HCT116 (cell line): ENCODE measurements at regions not wholly inside any gene's neighbourhood (a gene's known extent, or its start where the extent isn't known, plus 50 kb on each side); places are given as distances from the start of the nearest gene placed in this dataset.

Experiments used
- ATAC-seq: fragments of 200-7000 bp; cut with Tn5 transposase; 2 replicates; pipeline ENCODE4 v1.9.1; 2020; ENCODE audit warnings: mild to moderate bottlenecking, moderate library complexity
- BruUV-seq: library from RNA; stranded (reverse); fragments of 400-500 nt; replicated peaks from 2 replicates; lab custom pipeline; 2021; lab: Mats Ljungman, UMichigan
- CTCF ChIA-PET: fragments of 300-600 bp; sonication (Branson Sonifier 250); formaldehyde crosslinking; loops from one replicate; lab custom pipeline; 2021; ENCODE audit warnings: antibody characterized with exemption; lab: Charles Lee
- POLR2A ChIA-PET: fragments of 300-600, 350-600 bp; sonication (Branson Sonifier 250); formaldehyde crosslinking; loops from one replicate; lab custom pipeline; 2021; ENCODE audit warnings: antibody characterized with exemption; lab: Charles Lee
- RAD21 ChIA-PET, 2 experiments: fragments of 300-600 bp; sonication (Branson Sonifier 250); formaldehyde crosslinking; loops; one replicate each; lab custom pipeline; 2023; ENCODE audit warnings: low total read pairs in 2 of 2; ENCODE audit not compliant: uncharacterized antibody in 2 of 2, unreplicated experiment in 2 of 2, low non-redundant PET in 1 of 2; lab: Charles Lee
- DNase-seq: peaks from one replicate; pipeline ENCODE4 v3.0.0-alpha.2; 2010; ENCODE audit warnings: low read depth, low spot score
- H2AFZ ChIP-seq: fragments of 200-600 bp; shearing (Covaris generic), sonication (generic); 2 replicates; pipeline ENCODE4 v1.6.1; 2017; ENCODE audit warnings: low read depth, mixed run types, mixed read lengths, antibody characterized with exemption, low read length; ENCODE audit not compliant: poor library complexity, severe bottlenecking
- H3K27ac ChIP-seq: 2 replicates; pipeline ENCODE4 v1.5.1; 2012; ENCODE audit warnings: low read depth, low read length
- H3K27me3 ChIP-seq: fragments of 200-600 bp; sonication (generic); 2 replicates; pipeline ENCODE4 v1.6.1; 2016; ENCODE audit warnings: mixed run types, low read length, mixed read lengths; ENCODE audit not compliant: insufficient read depth
- H3K36me3 ChIP-seq, 2 experiments: fragments of 200-500 bp in 1 of 2; fragments of 200-600 bp in 1 of 2; sonication (Bioruptor generic) in 1 of 2; sonication (generic) in 1 of 2; 2 replicates each; pipeline versions ENCODE4 v1.5.1 to v1.6.1; 2014 to 2016; ENCODE audit warnings: low read length in 2 of 2, inconsistent platforms in 1 of 2, mixed read lengths in 1 of 2, mixed run types in 1 of 2; ENCODE audit not compliant: insufficient read depth in 2 of 2, control insufficient read depth in 1 of 2
- H3K4me1 ChIP-seq, 2 experiments: fragments of 200-600 bp in 1 of 2; sonication (generic) in 1 of 2; 2 replicates each; pipeline versions ENCODE4 v1.5.1 to v1.6.1; 2012 to 2017; ENCODE audit warnings: low read length in 2 of 2, inconsistent platforms in 1 of 2, mild to moderate bottlenecking in 1 of 2, mixed read lengths in 1 of 2, mixed run types in 1 of 2, moderate library complexity in 1 of 2; ENCODE audit not compliant: insufficient read depth in 2 of 2, control insufficient read depth in 1 of 2
- H3K4me2 ChIP-seq: fragments of 200-600 bp; sonication (generic); 2 replicates; pipeline ENCODE4 v1.6.1; 2017; ENCODE audit warnings: mixed run types, low read length, mixed read lengths
- H3K4me3 ChIP-seq, 2 experiments: fragments of 200-600 bp in 1 of 2; sonication (generic) in 1 of 2; replicated peaks in 1 of 2; 2 replicates each; pipeline ENCODE4 v1.5.1; 2011 to 2016; ENCODE audit warnings: low read length in 2 of 2, control low read depth in 1 of 2, low read depth in 1 of 2, mild to moderate bottlenecking in 1 of 2, mixed read lengths in 1 of 2, mixed run types in 1 of 2
- H3K79me2 ChIP-seq: fragments of 200-600 bp; sonication (generic); 2 replicates; pipeline ENCODE4 v1.6.1; 2017; ENCODE audit warnings: mild to moderate bottlenecking, mixed run types, low read length, moderate library complexity, mixed read lengths; ENCODE audit not compliant: insufficient read depth
- H3K9ac ChIP-seq: fragments of 200-600 bp; sonication (generic); 2 replicates; pipeline ENCODE4 v1.6.1; 2016; ENCODE audit warnings: low read length, mixed read lengths
- H3K9me2 ChIP-seq: fragments of 200-600 bp; sonication (generic), shearing (Covaris generic); 2 replicates; pipeline ENCODE4 v1.6.1; 2017; ENCODE audit warnings: mixed run types, mild to moderate bottlenecking, moderate library complexity; ENCODE audit not compliant: insufficient read depth
- H3K9me3 ChIP-seq, 2 experiments: fragments of 200-500 bp in 1 of 2; fragments of 200-600 bp in 1 of 2; sonication (Bioruptor generic) in 1 of 2; sonication (generic) in 1 of 2; 2 replicates each; pipeline ENCODE4 v1.6.1; 2014 to 2017; ENCODE audit warnings: low read length in 2 of 2, mixed read lengths in 2 of 2, inconsistent platforms in 1 of 2, low read depth in 1 of 2, mild to moderate bottlenecking in 1 of 2, mixed run types in 1 of 2, moderate library complexity in 1 of 2; ENCODE audit not compliant: control insufficient read depth in 1 of 2, insufficient read depth in 1 of 2
- H4K20me1 ChIP-seq: fragments of 200-600 bp; sonication (generic), shearing (Covaris generic); 2 replicates; pipeline ENCODE4 v1.6.1; 2017; ENCODE audit warnings: mixed run types, mild to moderate bottlenecking, moderate library complexity; ENCODE audit not compliant: insufficient read depth
- ATF3 ChIP-seq: IDR thresholded peaks from 2 replicates; pipeline ENCODE4 v1.6.1; 2012
- CEBPB ChIP-seq: IDR thresholded peaks from 2 replicates; pipeline ENCODE4 v1.6.1; 2012; ENCODE audit warnings: low read depth
- EZH2 ChIP-seq: fragments of 200-600 bp; sonication (generic); IDR thresholded peaks from 2 replicates; pipeline ENCODE4 v1.6.1; 2017; ENCODE audit warnings: antibody characterized with exemption, mixed run types
- JUND ChIP-seq: IDR thresholded peaks from 2 replicates; pipeline ENCODE4 v1.6.1; 2012
- RAD21 ChIP-seq: IDR thresholded peaks from 2 replicates; pipeline ENCODE4 v1.6.1; 2012; ENCODE audit warnings: low read depth, mild to moderate bottlenecking
- REST ChIP-seq: IDR thresholded peaks from 2 replicates; pipeline ENCODE4 v1.6.1; 2012; ENCODE audit warnings: low read depth
- SIN3A ChIP-seq: IDR thresholded peaks from 2 replicates; pipeline ENCODE4 v1.6.1; 2012; ENCODE audit warnings: low read depth
- SP1 ChIP-seq: IDR thresholded peaks from 2 replicates; pipeline ENCODE4 v1.6.1; 2012; ENCODE audit warnings: low read depth
- YY1 ChIP-seq: IDR thresholded peaks from 2 replicates; pipeline ENCODE4 v1.6.1; 2011; ENCODE audit warnings: low read length, low read depth, moderate library complexity, mild to moderate bottlenecking; ENCODE audit not compliant: insufficient replicate concordance; ENCODE audit errors: extremely low read depth
- intact Hi-C: fragments of 100-400 bp; cut with micrococcal nuclease; formaldehyde crosslinking; loops from 2 replicates; pipeline ENCODE4 v1.10.0; 2022

DNA sequence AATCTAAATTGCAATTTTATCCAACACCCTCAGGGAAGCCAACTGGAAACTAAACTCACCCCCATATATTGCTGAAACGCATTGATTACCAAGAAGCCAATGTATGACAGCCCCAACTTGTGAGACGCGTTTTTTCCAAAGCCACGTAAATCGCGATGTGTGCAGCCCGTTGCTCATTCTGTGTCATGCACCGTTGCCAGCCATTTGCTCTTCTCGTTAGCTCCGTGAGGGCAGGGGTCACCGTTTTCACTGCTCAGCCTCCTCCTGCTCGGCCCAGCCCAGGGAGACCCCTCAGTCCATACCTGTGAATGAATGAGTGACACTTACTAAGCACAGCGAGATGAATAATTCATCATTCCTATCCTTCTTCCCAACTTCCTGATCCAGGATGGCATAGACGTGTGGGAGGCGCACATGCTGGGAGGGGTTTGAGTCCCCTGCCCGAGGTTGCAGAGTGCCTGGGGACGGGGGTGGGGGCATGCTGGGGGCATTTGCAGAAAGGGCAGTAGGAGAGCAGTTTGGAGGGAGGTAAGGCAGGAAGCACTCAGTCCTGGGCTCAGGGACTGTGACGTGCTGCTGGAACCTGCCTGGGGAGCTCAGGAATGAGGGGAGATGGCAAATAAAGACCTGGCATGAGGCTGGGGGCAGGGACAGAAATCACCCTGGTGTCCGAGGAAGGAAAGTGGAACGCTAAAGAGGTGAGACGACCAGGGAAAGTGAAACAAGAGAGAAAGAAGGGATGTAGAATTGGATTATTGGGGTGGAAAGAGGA lies 104.2 kb upstream of the SDK1 start:
- no TSS peak for BruUV-seq

More for the DNA sequence above, 104.2 kb upstream of the SDK1 start:
- ChIA-PET CTCF (no interaction called here), RAD21 (no interaction called here), POLR2A (no interaction called here)
- peaks cover 0 to 5% of the 10 kb centered on the region in 2 experiments; a peak in 1 of 4 replicates for H3K4me1 ChIP-seq
- no peak overlapping the region for H3K4me2 ChIP-seq
- no peak overlapping the region for H3K9ac ChIP-seq
- H3K36me3 ChIP-seq: no peaks in the 10 kb centered on the region
- no peaks in the 10 kb centered on the region for H3K27me3 ChIP-seq
- H3K79me2 ChIP-seq: no peaks in the 10 kb centered on the region
- H3K9me2 ChIP-seq: no peaks in the 10 kb centered on the region
- no peak overlapping the region for H2AFZ ChIP-seq
- ATAC-seq: no peak
- no peak overlapping the region for H3K27ac ChIP-seq
- no peak for DNase-seq
- TF ChIP-seq RAD21 (no peak), REST (no peak), SIN3A (no peak), JUND (no peak), EZH2 (no peak), SP1 (no peak), YY1 (no peak), ATF3 (no peak), CEBPB (no peak)
- H4K20me1 ChIP-seq: no peaks in the 10 kb centered on the region
- H3K9me3 ChIP-seq: no peaks in the 10 kb centered on the region
- no peak overlapping the region for H3K4me3 ChIP-seq
- intact Hi-C loops: no loop called here
